ENCODE measurements at regions not wholly inside any gene's neighbourhood (a gene's known extent, or its start where the extent isn't known, plus 50 kb on each side); places are given as distances from the start of the nearest gene placed in this dataset.
"Not testable (repeated sequence)": the region's sequence is repeated elsewhere in the genome, so short reads cannot be mapped to it uniquely, and the experiment has no call there.

DNA sequence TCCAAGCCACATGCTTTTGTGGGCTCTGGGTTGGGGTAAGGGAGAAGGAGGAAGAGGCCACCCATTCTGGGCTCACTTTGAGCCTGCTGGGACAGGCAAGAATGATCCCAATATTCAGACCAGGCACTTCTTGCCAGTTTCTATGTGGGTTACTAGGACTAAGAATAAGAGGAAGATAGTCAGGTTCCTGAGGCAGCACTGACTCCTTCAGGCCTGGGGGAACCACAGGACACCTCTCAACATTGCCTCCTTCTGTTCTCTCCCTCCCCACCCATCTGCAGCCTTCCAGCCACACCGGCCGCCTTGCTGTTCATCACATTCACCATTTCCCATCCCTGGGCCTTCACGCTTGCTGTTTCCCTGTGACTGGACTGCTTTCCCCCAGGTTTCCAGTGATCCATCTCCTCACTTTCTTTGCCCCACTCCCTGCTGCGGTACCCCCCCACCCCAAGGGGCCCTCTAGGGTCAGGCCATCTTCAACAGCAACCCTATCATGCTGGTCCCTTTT, 69.2 kb upstream of the SIRPA start:
- DNase-seq (ENCODE audit: low read depth in 3 of 3, low spot score in 1 of 3), result no peak

DNA sequence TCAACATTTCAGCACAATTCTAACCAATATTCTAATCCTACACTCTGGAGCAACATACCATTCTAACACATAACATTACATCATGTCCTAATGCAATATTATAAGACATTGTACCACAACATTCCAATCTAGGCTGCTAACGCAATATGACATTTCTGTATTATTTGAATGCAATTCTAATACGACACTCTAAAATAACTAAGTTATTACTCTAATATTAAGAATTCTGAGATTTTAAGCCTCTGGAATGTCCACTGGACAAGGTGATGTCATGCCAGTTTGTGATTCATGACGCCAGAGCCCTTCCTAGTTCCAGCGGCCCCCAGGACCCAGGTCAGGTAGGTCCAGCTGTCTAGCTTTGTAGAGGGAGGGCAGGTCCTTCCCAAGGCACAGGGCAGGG, 69.7 kb upstream of the SIRPA start:
- no peak for DNase-seq (ENCODE audit: low read depth in 3 of 3, low spot score in 1 of 3)

DNA sequence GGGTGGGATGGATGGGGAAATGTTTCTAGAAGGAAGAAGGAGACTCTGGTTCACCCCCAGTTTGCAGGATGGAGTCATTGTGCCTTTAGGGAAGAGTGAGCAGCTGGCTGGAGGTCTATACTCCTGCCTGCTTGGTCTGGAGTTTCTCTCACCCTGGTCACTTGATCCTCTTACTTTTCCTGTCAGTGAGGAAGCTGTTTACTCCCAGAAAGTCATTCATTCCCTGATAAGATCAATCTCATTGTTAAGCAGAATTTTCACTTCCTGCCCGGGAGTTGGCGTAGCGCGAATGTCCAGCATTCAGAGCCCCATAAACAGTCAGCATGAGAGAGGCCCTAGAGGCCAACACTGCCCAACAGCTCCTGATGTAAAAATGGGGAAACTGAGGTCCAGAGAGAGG, 70.4 kb upstream of the SIRPA start:
- no peak for DNase-seq (ENCODE audit: low read depth in 3 of 3, low spot score in 1 of 3)

DNA sequence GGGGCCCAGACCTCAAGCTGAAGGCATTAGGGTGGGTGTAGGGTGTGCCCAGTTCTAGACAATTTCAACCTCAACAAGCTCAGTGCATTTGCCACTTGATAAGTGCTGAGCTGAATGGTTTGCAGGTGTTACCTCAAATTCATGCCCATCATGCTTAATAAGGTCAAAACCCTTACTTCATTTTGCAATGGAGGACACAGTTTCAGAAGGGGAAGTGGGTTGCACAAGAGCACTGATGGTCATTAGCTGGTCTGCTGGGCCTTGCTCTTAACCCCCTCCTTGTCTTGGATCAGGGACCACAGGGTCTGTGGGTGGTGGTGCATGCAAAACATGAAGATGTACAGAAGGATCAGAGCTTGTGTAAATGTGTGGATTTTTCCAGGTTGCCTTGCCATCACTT, 71.0 kb upstream of the SIRPA start:
- no peak for DNase-seq (ENCODE audit: low read depth in 3 of 3, low spot score in 1 of 3)

DNA sequence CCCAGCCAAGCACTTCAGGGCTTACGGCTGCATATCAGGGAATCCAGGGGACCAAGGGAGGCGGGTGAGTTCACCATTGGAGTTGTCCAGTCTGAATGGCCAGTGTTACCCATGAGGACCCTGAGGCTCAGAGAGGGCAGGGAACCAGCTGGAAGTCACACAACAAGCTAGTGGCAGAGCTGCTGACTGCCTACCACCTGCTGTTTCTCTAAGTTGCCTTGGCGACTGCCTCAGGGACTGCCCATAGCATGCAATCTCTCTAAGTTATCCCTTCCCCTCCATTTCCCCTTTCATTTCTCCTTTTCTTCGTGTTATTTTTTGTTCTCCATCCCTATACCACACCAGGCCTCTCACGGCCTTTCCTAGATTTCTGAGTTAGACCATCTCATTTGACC, 71.8 kb upstream of the SIRPA start:
- DNase-seq (ENCODE audit: low read depth in 3 of 3, low spot score in 1 of 3), result no peak

DNA sequence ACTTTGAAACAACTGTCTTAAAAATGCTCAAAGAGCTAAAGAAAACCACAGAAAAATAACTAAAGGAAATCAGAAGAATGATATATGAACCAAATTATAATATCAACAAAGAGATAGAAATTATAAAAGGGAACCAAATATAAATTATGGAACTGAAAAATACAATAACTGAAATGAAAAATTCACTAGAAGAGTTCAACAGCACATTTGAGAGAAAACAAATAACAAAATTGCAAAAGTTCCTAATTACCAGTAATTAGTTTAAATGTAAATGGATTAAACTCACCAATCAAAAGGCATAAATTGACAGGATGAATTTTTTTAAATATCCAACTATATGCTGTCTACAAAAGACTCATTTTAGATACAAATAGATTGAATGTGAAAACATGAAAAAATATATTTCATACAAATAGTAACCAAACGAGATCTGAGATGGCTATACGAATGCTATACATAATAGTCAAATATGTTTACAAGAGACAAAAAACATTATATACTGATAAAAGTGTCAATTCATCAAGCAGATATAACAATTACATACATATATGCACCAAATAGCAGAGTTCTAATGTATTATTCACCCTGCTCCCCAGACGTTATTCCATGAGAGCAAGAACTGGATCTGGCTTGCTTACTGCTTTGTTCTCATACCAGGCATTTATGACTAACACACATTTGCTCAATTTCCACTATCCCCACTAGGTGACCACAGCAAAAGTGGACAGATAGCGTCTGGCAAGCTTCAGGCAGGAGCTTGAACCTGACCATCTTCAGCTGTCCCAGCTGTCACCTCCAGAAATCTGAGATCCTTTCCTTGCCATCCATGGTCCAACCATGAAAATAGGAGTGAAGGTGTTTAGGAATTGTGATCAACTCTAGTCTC, 72.4 kb upstream of the SIRPA start:
- no peak for DNase-seq (ENCODE audit: low read depth in 3 of 3, low spot score in 1 of 3)

DNA sequence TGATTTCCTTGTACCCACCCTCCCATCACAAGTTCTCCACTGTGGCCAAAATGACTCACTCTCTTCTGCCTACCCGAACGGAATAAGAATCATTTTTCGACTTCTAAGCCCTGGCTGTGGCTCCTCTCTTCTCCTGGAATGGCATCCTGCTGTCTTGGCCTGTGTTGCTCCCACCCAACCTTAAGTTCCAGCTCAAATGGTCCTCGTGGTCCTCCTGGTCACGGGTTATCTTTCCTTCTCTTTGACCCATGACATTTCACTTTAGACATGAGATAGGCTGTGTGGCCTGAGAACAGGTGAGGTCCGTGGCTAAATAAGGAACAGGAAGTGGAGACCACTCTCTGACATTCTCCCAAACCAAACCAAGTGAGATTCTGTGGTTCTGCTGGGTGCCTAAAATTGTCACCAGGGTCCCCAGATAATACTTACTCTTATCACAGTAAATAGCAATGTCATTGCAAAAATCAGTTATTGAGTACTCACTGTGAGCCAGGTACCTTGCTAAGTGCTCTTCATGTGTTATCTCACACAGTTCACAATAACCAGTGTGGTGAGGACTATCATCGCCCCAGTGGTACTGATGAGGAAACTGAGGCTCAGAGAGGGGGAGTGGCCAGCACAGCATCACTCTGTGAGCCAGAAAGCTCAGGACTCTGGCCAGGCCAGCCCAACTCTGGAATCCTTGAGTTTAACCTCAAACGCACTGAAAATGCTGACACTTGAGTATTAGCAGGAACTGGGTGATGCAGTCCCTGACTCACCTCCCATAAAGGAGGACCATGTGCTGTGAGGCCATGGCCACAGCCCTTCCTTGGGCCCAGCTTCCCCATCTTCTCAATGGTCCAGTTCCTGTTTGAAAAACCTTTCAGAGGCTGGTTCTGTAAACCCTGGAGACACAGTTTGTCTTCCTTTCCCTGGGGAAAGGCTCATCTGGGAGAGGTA, 74.8 kb upstream of the SIRPA start:
- DNase-seq (ENCODE audit: low read depth in 3 of 3, low spot score in 1 of 3), result no peak

DNA sequence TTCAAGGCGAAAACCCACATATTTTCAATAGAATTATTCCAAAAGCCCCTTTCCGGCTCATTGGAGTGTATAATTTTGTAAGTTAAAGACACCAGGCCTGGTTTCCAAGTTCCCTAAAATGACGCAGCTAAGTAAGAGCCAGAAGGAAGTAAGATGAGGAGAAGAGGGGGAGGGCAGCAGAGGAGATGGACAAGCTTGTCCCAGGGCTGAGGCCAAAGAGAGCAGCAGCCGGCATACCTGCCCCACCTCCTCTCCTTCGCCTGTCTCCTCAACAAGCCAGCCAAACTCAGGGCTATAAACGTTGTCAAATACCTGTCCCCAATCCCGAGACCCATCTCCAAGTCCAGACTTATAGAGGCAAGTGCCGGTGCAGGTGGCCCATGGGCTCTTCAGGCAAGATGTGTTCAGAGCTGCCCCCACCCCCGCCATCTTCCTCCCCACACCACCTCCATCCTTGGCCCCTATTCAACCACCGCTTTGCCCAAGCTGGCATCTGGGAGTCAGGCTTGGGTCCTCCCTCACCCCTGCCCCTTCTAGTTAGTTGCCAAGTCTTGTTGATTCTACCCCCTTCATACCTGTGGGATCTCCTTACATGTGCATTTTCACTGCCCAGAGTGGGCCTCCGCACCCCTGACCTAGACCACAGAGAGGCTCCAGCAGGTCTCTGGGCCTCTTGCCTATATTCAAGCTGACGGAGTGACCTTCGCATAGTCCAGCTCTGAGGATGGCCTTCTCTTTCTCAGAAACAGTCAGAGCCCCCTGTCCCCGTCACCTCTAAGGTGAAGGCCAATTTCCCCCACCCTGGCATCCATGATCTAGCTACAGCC, 75.7 kb upstream of the SIRPA start:
- no peak for DNase-seq (ENCODE audit: low read depth in 3 of 3, low spot score in 1 of 3)

DNA sequence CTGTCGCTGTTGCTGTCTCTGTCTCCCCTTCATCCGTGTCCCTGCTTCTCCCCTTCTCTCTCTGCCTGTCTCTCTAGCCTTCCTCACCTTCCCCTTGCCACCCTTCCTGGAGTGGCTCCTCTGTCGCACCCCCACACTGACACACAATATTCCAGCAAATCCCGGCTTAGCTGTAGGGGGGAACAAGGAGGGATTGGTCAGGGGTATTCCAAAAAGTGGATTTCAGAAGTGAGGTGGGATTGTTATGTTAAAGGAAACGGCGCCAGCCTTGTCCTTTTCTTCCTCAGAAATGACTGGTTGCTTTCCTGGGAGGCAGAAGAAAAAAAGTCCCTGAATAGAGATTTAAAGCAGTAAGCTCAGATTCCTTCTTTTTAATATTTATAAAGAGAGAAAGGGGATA, 76.3 kb upstream of the SIRPA start:
- DNase-seq (ENCODE audit: low read depth in 3 of 3, low spot score in 1 of 3), result no peak

DNA sequence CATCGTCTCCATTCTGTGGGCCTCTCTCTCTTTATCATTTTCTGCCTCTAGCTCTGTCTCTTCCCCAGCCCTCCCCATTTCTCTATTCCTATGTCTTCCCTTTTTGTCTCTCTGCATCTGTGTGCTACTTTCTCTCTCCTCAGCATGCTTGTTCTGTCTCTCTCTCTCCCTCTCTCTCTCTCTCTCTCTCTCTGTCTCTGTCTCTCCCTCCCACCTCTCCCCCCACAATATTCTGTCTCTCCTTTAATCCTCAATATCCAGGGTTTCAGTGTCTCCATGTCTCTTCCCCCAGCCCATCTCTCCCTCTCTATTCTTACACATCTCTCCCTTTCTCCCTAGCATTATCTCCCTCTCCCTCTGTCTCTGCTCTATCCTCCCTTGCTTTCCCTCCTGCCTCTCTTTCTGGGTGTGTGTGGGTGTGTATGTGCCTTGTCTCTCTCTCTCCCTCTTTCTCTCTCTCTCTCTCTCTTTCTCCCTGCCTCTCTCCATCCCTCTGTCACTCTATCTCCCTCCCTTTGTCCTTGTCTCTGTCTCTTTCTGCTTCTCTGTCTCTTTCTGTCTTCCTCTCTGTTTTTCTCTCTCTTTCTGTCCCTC, 76.9 kb upstream of the SIRPA start:
- no peak for DNase-seq (ENCODE audit: low read depth in 3 of 3, low spot score in 1 of 3)

DNA sequence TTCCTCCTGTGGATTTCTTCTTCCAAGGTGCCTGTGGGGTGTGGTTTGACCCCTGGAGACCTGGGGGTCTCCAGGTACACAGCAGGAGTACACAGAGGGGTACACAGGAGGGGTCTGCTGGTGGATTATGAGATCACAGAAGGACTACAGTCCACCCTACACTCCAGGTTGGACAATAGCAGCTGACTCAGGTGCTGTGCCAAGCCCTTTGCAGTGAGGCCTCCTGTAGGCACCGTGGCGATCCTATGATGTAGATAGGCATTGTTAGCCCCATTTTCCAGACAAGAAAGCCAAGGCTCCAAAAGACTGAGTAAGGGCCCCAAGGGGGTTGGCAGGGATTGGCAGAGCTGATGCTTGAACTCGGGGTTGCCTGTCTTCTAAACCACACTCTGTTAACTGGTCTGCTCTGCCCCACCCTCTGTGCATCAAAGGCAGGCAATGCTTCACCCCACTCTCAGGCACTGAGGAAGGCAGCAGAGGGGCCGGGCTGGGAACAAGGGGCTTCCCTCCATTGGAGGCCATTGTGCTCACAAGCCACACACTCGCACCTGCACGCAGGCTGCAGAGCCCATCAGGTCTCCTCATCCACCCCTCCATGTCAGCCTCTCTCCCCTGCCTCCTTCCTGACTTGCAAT, 77.5 kb upstream of the SIRPA start:
- no peak for DNase-seq (ENCODE audit: low read depth in 3 of 3, low spot score in 1 of 3)

DNA sequence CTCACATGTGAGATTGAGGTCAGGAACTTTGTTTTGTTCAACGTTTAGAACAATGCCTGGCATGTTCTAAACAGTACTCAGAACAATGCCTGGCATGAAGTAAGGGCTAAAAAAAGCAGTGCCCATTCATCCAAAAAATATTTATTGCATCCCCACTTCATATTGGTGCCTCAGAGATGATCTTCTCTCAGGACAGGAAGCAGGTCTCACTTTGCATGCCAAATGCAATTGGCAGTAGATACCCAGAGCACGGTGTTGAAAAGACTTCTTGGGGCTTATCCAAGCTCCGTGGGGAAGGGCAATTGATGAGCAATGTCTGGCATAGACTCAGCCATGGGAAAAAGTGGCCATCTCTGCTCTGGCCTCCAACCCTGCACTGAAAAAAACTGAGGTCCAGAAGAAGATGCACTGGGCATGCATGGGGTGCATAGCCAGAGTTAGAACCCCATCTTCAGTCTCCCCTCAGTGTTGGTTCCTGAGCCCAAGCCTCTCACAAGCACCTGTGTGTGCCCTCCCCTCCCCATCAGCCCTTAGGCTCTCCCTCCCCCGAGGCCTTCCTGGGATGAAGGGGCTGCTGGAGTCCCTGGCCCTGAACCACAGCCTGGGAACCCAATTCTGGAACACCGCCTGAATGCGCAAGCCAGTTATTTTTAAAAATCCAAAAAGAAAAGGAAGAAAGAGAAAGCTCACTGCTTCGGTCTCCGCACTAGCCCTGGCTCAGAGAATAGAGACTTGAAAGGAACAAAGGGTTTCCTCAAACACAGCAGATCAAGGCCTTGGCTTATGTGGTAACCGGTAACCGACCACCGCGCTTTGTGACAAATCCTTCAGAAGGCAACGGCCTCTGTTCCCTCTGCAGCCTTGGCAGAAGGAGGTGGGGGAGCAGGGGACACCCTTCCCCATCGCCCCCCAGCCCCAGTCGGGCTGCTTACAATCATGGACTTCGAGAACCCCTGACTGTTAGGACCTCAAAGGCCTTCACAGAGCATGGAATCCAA, 78.5 kb upstream of the SIRPA start:
- no peak for DNase-seq (ENCODE audit: low read depth in 3 of 3, low spot score in 1 of 3)

DNA sequence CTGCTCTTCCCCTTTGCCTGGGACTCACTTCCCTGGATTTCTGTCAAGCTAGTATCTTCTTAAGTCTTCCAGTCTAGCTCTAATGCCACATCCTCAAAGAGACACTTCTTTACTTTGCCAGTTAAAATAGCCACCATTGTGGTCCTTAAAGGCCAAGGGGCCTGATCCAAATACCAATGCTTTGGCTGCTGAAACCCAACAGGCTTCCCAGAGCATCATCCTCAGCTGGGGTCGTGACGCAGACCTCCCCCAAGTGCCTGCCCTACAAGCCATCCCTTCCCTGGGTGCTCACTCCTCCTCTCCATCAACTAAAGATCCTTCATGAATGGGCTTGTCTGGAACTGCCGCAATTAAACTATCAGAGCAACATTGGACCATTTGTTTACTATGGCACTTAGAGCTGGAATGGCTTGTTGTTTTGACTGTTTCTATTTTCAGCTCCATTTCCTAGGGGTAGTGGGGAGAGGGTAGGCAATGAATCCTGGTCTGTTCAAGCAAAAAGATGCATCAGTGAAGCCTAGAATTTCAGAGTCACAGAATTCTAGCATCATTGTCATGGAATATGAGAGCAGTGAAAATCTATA, 79.6 kb upstream of the SIRPA start:
- DNase-seq (ENCODE audit: low read depth in 3 of 3, low spot score in 1 of 3), result no peak

DNA sequence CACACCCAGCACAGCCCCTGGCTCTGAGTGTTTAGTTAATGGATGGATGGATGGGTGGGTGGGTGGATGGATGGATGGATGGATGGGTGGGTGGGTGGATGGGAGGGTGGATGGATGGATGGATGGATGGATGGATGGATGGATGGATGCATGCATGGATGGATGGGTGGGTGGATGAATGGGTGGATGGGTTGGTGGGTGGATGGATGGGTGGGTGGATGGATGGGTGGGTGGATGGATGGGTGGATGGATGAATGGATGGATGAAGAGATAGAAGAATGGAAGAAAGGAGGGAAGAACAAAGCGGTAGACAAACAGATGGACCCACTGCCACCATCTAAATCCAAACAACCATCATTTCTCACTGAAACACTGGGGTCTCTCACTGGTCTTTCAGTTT, 80.3 kb upstream of the SIRPA start:
- not testable (repeated sequence) for DNase-seq (ENCODE audit: low read depth in 3 of 3, low spot score in 1 of 3)

DNA sequence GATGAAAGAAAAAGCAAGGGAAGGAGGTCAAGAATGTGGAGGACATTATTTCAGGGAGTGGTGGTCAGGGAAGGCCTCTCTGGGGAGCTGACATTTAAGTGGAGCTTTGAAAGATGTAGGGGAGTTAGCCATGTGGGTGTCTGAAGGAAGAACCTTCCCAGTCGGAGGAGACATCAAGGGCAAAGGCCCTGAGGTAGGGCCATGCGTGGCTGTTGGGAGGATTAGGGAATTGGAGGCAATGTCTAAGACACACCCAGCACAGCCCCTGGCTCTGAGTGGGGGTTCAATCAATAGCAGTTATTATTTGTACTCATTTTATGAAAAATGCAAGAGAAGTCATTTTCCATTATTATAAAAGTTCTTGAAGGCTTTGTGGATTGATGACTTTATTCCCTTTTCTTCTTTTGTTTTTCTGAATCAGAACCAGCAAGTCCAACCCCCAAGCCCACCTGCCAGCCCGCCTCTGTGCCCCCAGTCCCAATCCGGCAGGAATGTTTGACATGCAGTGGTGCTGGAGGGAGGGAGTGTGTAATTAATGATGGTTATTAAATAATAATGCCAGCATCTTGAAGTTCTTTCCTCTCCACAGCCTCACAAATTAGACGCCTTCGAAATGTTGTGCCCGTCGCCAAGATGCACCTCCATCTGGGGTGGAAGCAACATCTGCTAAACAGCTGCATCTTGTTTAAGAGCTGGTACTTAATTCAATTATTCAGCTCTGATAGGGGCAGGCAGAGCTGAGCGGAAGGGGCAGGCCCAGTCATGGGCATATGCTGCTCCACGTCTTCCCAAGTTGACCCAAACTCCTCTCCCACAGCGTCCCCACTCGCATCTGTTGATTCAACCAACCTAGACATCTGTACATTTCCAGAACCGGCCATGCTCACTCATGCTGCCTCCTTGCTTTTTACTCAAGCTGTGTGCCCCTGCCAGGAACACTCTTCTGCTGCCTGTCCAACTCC, 81.3 kb upstream of the SIRPA start:
- no peak for DNase-seq (ENCODE audit: low read depth in 3 of 3, low spot score in 1 of 3)

DNA sequence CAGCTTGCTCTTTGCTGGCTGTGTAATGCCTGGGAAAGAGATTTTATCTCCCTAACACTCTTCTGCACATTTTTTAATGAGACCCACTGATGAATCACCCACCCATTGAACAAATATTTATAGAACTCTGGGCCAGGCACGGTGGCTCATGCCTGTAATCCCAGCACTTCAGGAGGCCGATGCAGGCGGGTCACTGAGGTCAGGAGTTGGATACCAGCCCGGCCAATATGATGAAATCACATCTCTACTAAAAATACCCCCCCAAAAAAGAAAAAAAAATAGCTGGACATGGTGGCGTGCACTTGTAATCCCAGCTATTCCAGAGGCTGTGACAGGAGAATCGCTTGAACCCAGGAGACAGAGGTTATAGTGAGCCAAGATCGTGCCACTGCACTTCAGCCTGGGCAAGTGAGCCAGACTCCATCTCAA, 82.1 kb upstream of the SIRPA start:
- no peak for DNase-seq (ENCODE audit: low read depth in 3 of 3, low spot score in 1 of 3)
